K562 (cell line): ENCODE measurements at regions not wholly inside any gene's neighbourhood (a gene's known extent, or its start where the extent isn't known, plus 50 kb on each side); places are given as distances from the start of the nearest gene placed in this dataset.

Experiments used
- ATAC-seq: fragments of 200-7000 bp; cut with Tn5 transposase; 3 replicates; pipeline ENCODE4 v1.9.1; 2020; ENCODE audit warnings: moderate library complexity
- BruUV-seq: library from RNA; stranded (reverse); fragments of 400-500 nt; replicated peaks from 2 replicates; lab custom pipeline; 2021; lab: Mats Ljungman, UMichigan
- CTCF ChIA-PET: fragments of 300-600 bp; formaldehyde crosslinking; extraction: SDS; loops from one replicate; lab custom pipeline; 2021; ENCODE audit warnings: low intra/inter-chr PET ratio; lab: Yijun Ruan, JAX
- POLR2A ChIA-PET: fragments of 300-600, 350-650 bp; sonication (Branson Sonifier 250); formaldehyde crosslinking; extraction: SDS; loops from one replicate; lab custom pipeline; 2021; ENCODE audit warnings: antibody characterized with exemption, inconsistent platforms; lab: Yijun Ruan, JAX
- DNase-seq, 4 experiments: peaks; one replicate each; pipeline versions ENCODE4 v3.0.0 to v3.0.0-alpha.2; 2011 to 2018; ENCODE audit warnings: low spot score in 3 of 4, mixed read lengths in 3 of 4; ENCODE audit errors: extremely low read depth in 1 of 4
- FAIRE-seq: peaks from 2 replicates; lab custom pipeline; 2011; peaks lifted over from hg19 to GRCh38; lab: Jason Lieb, UNC
- H2AFZ ChIP-seq: 2 replicates; pipeline ENCODE4 v1.6.0; 2011; ENCODE audit warnings: low read depth, low read length, control low read depth, inconsistent platforms
- H3K27ac ChIP-seq: fragments of 200-600 bp; 3 replicates; pipeline ENCODE4 v1.8.0; 2011; ENCODE audit warnings: low read depth, mild to moderate bottlenecking, control low read depth, inconsistent platforms, low read length, moderate library complexity, mixed read lengths; ENCODE audit errors: extremely low read depth
- H3K27me3 ChIP-seq, 2 experiments: fragments of 300-600 bp in 1 of 2; 2 replicates in 1 of 2; 3 replicates in 1 of 2; pipeline versions ENCODE4 v1.6.0 to v1.8.0; 2011; ENCODE audit warnings: inconsistent platforms in 2 of 2, low read length in 2 of 2, mild to moderate bottlenecking in 1 of 2, mixed read lengths in 1 of 2, moderate library complexity in 1 of 2; ENCODE audit not compliant: control insufficient read depth in 2 of 2, insufficient read depth in 2 of 2
- H3K36me3 ChIP-seq: fragments of 300-600 bp; 3 replicates; pipeline ENCODE4 v1.8.0; 2011; ENCODE audit warnings: mild to moderate bottlenecking, low read length, inconsistent platforms; ENCODE audit not compliant: control insufficient read depth, insufficient read depth
- H3K4me1 ChIP-seq, 2 experiments: fragments of 200-600 bp in 1 of 2; replicated peaks in 1 of 2; 2 replicates in 1 of 2; 3 replicates in 1 of 2; pipeline versions ENCODE4 v1.5.1 to v1.8.0; 2011; ENCODE audit warnings: inconsistent platforms in 2 of 2, low read length in 2 of 2, mild to moderate bottlenecking in 1 of 2, mixed read lengths in 1 of 2, moderate library complexity in 1 of 2; ENCODE audit not compliant: control insufficient read depth in 2 of 2, insufficient read depth in 2 of 2
- H3K4me2 ChIP-seq: 2 replicates; pipeline ENCODE4 v1.6.1; 2011; ENCODE audit warnings: low read length, control low read depth, inconsistent platforms, mixed read lengths; ENCODE audit not compliant: insufficient read depth
- H3K4me3 ChIP-seq: fragments of 200-600 bp; sonication (generic), shearing (Covaris generic); 2 replicates; pipeline ENCODE4 v1.5.1; 2016; ENCODE audit warnings: control low read depth, inconsistent platforms
- H3K79me2 ChIP-seq: fragments of 200-600 bp; 3 replicates; pipeline ENCODE4 v1.8.0; 2011; ENCODE audit warnings: low read length, inconsistent platforms; ENCODE audit not compliant: control insufficient read depth, insufficient read depth
- H3K9ac ChIP-seq, 2 experiments: 2 replicates each; pipeline versions ENCODE4 v1.6.0 to v1.6.1; 2011; ENCODE audit warnings: low read depth in 2 of 2, low read length in 2 of 2, control low read depth in 1 of 2, inconsistent platforms in 1 of 2, mild to moderate bottlenecking in 1 of 2, mixed read lengths in 1 of 2; ENCODE audit not compliant: insufficient read depth in 1 of 2
- H3K9me1 ChIP-seq: one replicate; pipeline ENCODE4 v1.6.0; 2011; ENCODE audit warnings: inconsistent platforms, mild to moderate bottlenecking, low read length, moderate library complexity; ENCODE audit not compliant: control insufficient read depth, insufficient read depth
- H3K9me3 ChIP-seq: replicated peaks from 2 replicates; pipeline ENCODE4 v1.5.1; 2011; ENCODE audit warnings: low read depth, low read length, inconsistent platforms; ENCODE audit not compliant: control insufficient read depth, insufficient read depth
- H4K20me1 ChIP-seq: replicated peaks from 2 replicates; pipeline ENCODE4 v1.6.1; 2011; ENCODE audit warnings: low read length, inconsistent platforms, mixed read lengths; ENCODE audit not compliant: control insufficient read depth, insufficient read depth
- BCOR ChIP-seq: fragments of 450-650 bp; IDR thresholded peaks from 2 replicates; pipeline ENCODE4 v1.6.1; 2016
- CHD2 ChIP-seq: IDR thresholded peaks from 2 replicates; pipeline ENCODE4 v1.6.1; 2011; ENCODE audit warnings: low read depth, low read length
- ELF2 ChIP-seq: fragments of 250-450 bp; sonication (Bioruptor Pico); IDR thresholded peaks from 2 replicates; pipeline ENCODE4 v1.5.0; 2021; ENCODE audit warnings: mild to moderate bottlenecking
- FOSL1 ChIP-seq: fragments of 200-800 bp; sonication (Bioruptor generic); conservative IDR thresholded peaks from 2 replicates; pipeline ENCODE4 v1.6.1; 2016; ENCODE audit warnings: missing genetic modification characterization, missing compliant biosample characterization
- HES1 ChIP-seq: fragments of 450-650 bp; IDR thresholded peaks from 2 replicates; pipeline ENCODE4 v1.6.1; 2016; ENCODE audit warnings: low read depth, mild to moderate bottlenecking, moderate library complexity
- L3MBTL2 ChIP-seq: fragments of 450-650 bp; IDR thresholded peaks from 2 replicates; pipeline ENCODE4 v1.6.1; 2016; ENCODE audit warnings: mild to moderate bottlenecking, moderate library complexity
- MYBL2 ChIP-seq, 2 experiments: fragments of 450-650 bp in 1 of 2; sonication (generic) in 1 of 2; formaldehyde crosslinking in 1 of 2; IDR thresholded peaks; 2 replicates each; pipeline versions ENCODE4 v1.6.1 to v1.8.1; 2017 to 2022; ENCODE audit warnings: borderline replicate concordance in 1 of 2, inconsistent platforms in 1 of 2, low read depth in 1 of 2, mild to moderate bottlenecking in 1 of 2, missing genetic modification reagents in 1 of 2, moderate library complexity in 1 of 2
- TEAD2 ChIP-seq: fragments of 450-650 bp; IDR thresholded peaks from 2 replicates; pipeline ENCODE4 v1.6.1; 2016; ENCODE audit warnings: missing genetic modification characterization, control low read depth, missing compliant biosample characterization
- THRAP3 ChIP-seq: fragments of 450-650 bp; IDR thresholded peaks from 2 replicates; pipeline ENCODE4 v1.6.1; 2016; ENCODE audit warnings: mild to moderate bottlenecking, inconsistent platforms, borderline replicate concordance
- XRCC3 ChIP-seq: fragments of 450-650 bp; IDR thresholded peaks from 2 replicates; pipeline ENCODE4 v1.6.1; 2017; ENCODE audit warnings: mild to moderate bottlenecking, moderate library complexity
- ZBTB12 ChIP-seq: fragments of 250-450 bp; sonication (Bioruptor Pico); IDR thresholded peaks from 2 replicates; pipeline ENCODE4 v1.4.0; 2020
- ZKSCAN3 ChIP-seq: fragments of 250-450 bp; sonication (Bioruptor Pico); IDR thresholded peaks from 2 replicates; pipeline ENCODE4 v1.4.0; 2020
- WGBS: fragments of 100-300 bp; shearing (Covaris generic); methylation state at CpG from one replicate; pipeline ENCODE4 v1.1.6; 2016; ENCODE audit warnings: low coverage, mixed read lengths; ENCODE audit not compliant: insufficient coverage; ENCODE audit errors: missing lambda C conversion rate; 5-methylcytosine and 5-hydroxymethylcytosine counted together
- in situ Hi-C: fragments of 300-500 bp; cut with MboI; formaldehyde crosslinking; loops from 4 replicates; pipeline ENCODE4 v1.15.0; 2018; ENCODE audit warnings: inconsistent platforms, mixed read lengths
- intact Hi-C: fragments of 100-400 bp; cut with micrococcal nuclease; formaldehyde crosslinking; loops from 2 replicates; pipeline ENCODE4 v1.14.2; 2022
- TF ChIP-seq, protein P1 (sequence below): fragments of 250-450 bp; sonication (Bioruptor Pico); IDR thresholded peaks from 2 replicates; pipeline ENCODE4 v1.4.0; 2020; ENCODE audit warnings: mild to moderate bottlenecking, moderate library complexity, borderline replicate concordance
- TF ChIP-seq, protein P2 (sequence below): fragments of 200-400 bp; formaldehyde crosslinking; IDR thresholded peaks from 2 replicates; pipeline ENCODE4 v1.6.1; 2017; ENCODE audit warnings: mild to moderate bottlenecking, low read depth, low read length, moderate library complexity

GRCh38 chr14:86179980-86180379, 650.0 kb downstream of the FLRT2 start:
- Histone ChIP-seq H3K9ac (no peak overlapping the region), H3K36me3 (no peaks in the 10 kb centered on the region), H3K79me2 (no peaks in the 10 kb centered on the region), H3K4me2 (no peak overlapping the region), H3K4me1 (no peaks in the 10 kb centered on the region), H3K27me3 (no peaks in the 10 kb centered on the region), H4K20me1 (no peaks in the 10 kb centered on the region), H3K9me3 (no peaks in the 10 kb centered on the region), H2AFZ (no peak overlapping the region), H3K9me1 (no peaks in the 10 kb centered on the region), H3K4me3 (no peak overlapping the region), H3K27ac (no peak overlapping the region)
- ATAC-seq (no peak), FAIRE-seq (no peak), DNase-seq (no peak)
- no TSS peak for BruUV-seq
- POLR2A ChIA-PET: no interaction called here
- in situ Hi-C loops (no loop called here), intact Hi-C loops (no loop called here)
- CTCF ChIA-PET: interaction anchor here (0.5 kb wide), 1 partner anchor 1418 kb away, joined by 3 read pairs; no protein-coding TSS in a partner anchor
- WGBS: 2% methylated on average over 6 of the region's 6 CpGs
- TF ChIP-seq BCOR (no peak), ELF2 (CRISPR knock-in tag) (no peak), TEAD2 (no peak), XRCC3 (no peak), ZKSCAN3 (no peak), MYBL2 (IDR thresholded peaks at IDR 0.05; ENCODE audit: low read depth) (no peak), MYBL2 (CRISPR knock-in tag; IDR thresholded peaks at IDR 0.05; ENCODE audit: borderline replicate concordance) (no peak), THRAP3 (no peak), ZBTB12 (CRISPR knock-in tag) (no peak), FOSL1 (tag) (no peak), L3MBTL2 (no peak), CHD2 (no peak), HES1 (no peak)
- TF ChIP-seq, protein P1, sequence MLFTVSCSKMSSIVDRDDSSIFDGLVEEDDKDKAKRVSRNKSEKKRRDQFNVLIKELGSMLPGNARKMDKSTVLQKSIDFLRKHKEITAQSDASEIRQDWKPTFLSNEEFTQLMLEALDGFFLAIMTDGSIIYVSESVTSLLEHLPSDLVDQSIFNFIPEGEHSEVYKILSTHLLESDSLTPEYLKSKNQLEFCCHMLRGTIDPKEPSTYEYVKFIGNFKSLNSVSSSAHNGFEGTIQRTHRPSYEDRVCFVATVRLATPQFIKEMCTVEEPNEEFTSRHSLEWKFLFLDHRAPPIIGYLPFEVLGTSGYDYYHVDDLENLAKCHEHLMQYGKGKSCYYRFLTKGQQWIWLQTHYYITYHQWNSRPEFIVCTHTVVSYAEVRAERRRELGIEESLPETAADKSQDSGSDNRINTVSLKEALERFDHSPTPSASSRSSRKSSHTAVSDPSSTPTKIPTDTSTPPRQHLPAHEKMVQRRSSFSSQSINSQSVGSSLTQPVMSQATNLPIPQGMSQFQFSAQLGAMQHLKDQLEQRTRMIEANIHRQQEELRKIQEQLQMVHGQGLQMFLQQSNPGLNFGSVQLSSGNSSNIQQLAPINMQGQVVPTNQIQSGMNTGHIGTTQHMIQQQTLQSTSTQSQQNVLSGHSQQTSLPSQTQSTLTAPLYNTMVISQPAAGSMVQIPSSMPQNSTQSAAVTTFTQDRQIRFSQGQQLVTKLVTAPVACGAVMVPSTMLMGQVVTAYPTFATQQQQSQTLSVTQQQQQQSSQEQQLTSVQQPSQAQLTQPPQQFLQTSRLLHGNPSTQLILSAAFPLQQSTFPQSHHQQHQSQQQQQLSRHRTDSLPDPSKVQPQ (CRISPR knock-in tag): no peak
- TF ChIP-seq, protein P2, sequence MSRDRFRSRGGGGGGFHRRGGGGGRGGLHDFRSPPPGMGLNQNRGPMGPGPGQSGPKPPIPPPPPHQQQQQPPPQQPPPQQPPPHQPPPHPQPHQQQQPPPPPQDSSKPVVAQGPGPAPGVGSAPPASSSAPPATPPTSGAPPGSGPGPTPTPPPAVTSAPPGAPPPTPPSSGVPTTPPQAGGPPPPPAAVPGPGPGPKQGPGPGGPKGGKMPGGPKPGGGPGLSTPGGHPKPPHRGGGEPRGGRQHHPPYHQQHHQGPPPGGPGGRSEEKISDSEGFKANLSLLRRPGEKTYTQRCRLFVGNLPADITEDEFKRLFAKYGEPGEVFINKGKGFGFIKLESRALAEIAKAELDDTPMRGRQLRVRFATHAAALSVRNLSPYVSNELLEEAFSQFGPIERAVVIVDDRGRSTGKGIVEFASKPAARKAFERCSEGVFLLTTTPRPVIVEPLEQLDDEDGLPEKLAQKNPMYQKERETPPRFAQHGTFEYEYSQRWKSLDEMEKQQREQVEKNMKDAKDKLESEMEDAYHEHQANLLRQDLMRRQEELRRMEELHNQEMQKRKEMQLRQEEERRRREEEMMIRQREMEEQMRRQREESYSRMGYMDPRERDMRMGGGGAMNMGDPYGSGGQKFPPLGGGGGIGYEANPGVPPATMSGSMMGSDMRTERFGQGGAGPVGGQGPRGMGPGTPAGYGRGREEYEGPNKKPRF: no peak
